Adrenal gland (tissue), 9 donors: ENCODE measurements at regions not wholly inside any gene's neighbourhood (a gene's known extent, or its start where the extent isn't known, plus 50 kb on each side); places are given as distances from the start of the nearest gene placed in this dataset.

ENCODE experiments used
- DNase-seq, 7 donors: peaks; one replicate each; pipeline ENCODE4 v3.0.0-alpha.2; 2019 to 2020
- H3K27ac ChIP-seq, 5 donors: fragments of 200-600 bp; sonication (generic) in 4 of 5; 1 replicate in 3 of 5; 2 replicates in 2 of 5; pipeline versions ENCODE4 v1.5.1 to v1.8.0; 2016 to 2020; ENCODE audit warnings: mild to moderate bottlenecking in 1 of 5
- H3K27me3 ChIP-seq: fragments of 200-600 bp; 2 replicates; pipeline ENCODE4 v1.8.0; 2021
- H3K36me3 ChIP-seq, 2 donors: fragments of 200-600 bp; replicated peaks in 1 of 2; 1 replicate in 1 of 2; 2 replicates in 1 of 2; pipeline versions ENCODE4 v1.5.1 to v1.8.0; 2018 to 2022
- H3K4me1 ChIP-seq, 2 donors: fragments of 200-600 bp; replicated peaks in 1 of 2; 1 replicate in 1 of 2; 2 replicates in 1 of 2; pipeline versions ENCODE4 v1.5.1 to v1.8.0; 2018 to 2021
- H3K4me3 ChIP-seq, 4 donors: fragments of 200-600 bp; sonication (generic) in 3 of 4; one replicate each; pipeline ENCODE4 v1.5.1; 2016 to 2018
- H3K9me3 ChIP-seq, 3 donors: fragments of 200-600 bp; sonication (generic) in 1 of 3; replicated peaks in 1 of 3; 1 replicate in 2 of 3; 2 replicates in 1 of 3; pipeline versions ENCODE4 v1.5.1 to v1.8.0; 2016 to 2021
- CTCF ChIP-seq, 6 experiments: fragments of 450-650 bp in 4 of 6; fragments of 200-600 bp in 2 of 6; sonication (generic) in 1 of 6; IDR thresholded peaks; 1 replicate in 5 of 6; 2 replicates in 1 of 6; pipeline versions ENCODE4 v1.5.1 to v1.8.0; 2016 to 2021; ENCODE audit warnings: antibody characterized with exemption in 6 of 6, mild to moderate bottlenecking in 2 of 6, moderate library complexity in 1 of 6
- POLR2A ChIP-seq, 2 donors: fragments of 450-650 bp; IDR thresholded peaks; one replicate each; pipeline ENCODE4 v1.6.1; 2017; ENCODE audit warnings: antibody characterized with exemption in 2 of 2, mild to moderate bottlenecking in 2 of 2, moderate library complexity in 1 of 2
- WGBS, 4 donors: extraction: QIAGEN DNeasy Blood & Tissue Kit in 2 of 4; methylation state at CpG; one replicate each; pipeline versions ENCODE4 v1.1.5 to v1.1.7; 2013 to 2017; 5-methylcytosine and 5-hydroxymethylcytosine counted together
- intact Hi-C, 2 donors: fragments of 100-400 bp; cut with DNase I; formaldehyde crosslinking; loops; one replicate each; pipeline versions ENCODE4 v1.14.1 to v1.15.0; 2022 to 2023
- donor health status: healthy with polysubstance abuse.
- donor health status: Bipolar disorder and iron deficiency.
- donor health status: DM: yes; HTN: yes; CAD: no.
- donor health status: DM: no; HTN: no; CAD: no.
- donor health status: DM: no; HTN: no; CAD: no.

GRCh38 chr21:18588001-18588662, 184.5 kb upstream of the TMPRSS15 start:
- TF ChIP-seq CTCF (IDR thresholded peaks at IDR 0.05) (no peak), POLR2A (IDR thresholded peaks at IDR 0.05) (no peak)
- no peak for DNase-seq
- no peaks in the 10 kb centered on the region for H3K4me1 ChIP-seq
- H3K36me3 ChIP-seq, result no peaks in the 10 kb centered on the region
- no peak overlapping the region for H3K4me3 ChIP-seq
- no peak overlapping the region for H3K27ac ChIP-seq
- WGBS, 4 donors, result 62 to 72% (median 66%) methylated on average over 4 of the region's 4 CpGs
- intact Hi-C loops, result no loop called here
- no peaks in the 10 kb centered on the region for H3K9me3 ChIP-seq
- no peaks in the 10 kb centered on the region for H3K27me3 ChIP-seq

- no peak overlapping the region for H3K4me3 ChIP-seq
- 80 to 93% (median 83%) methylated on average over 1 of the region's 1 CpG for whole genome bisulfite sequencing, 4 donors
- intact Hi-C loops, result no loop called here
- no peak for DNase-seq
- H3K27me3 ChIP-seq, result no peaks in the 10 kb centered on the region
- no peaks in the 10 kb centered on the region for H3K9me3 ChIP-seq
- H3K36me3 ChIP-seq, result no peaks in the 10 kb centered on the region
- no peaks in the 10 kb centered on the region for H3K4me1 ChIP-seq
- TF ChIP-seq POLR2A (IDR thresholded peaks at IDR 0.05) (no peak), CTCF (IDR thresholded peaks at IDR 0.05) (no peak)
- H3K27ac ChIP-seq, result no peak overlapping the region
Measured at GRCh38 chr21:18601146-18601545, 197.6 kb upstream of the TMPRSS15 start.

- no peaks in the 10 kb centered on the region for H3K27me3 ChIP-seq
- no peaks in the 10 kb centered on the region for H3K4me1 ChIP-seq
- H3K4me3 ChIP-seq, result no peak overlapping the region
- no peak for DNase-seq
- H3K27ac ChIP-seq, result no peak overlapping the region
- TF ChIP-seq CTCF (IDR thresholded peaks at IDR 0.05) (no peak), POLR2A (IDR thresholded peaks at IDR 0.05) (no peak)
- intact Hi-C loops, result no loop called here
- no peaks in the 10 kb centered on the region for H3K36me3 ChIP-seq
- WGBS, 4 donors, result 62 to 71% (median 68%) methylated on average over 3 of the region's 3 CpGs
- no peaks in the 10 kb centered on the region for H3K9me3 ChIP-seq
Measured at GRCh38 chr21:18602711-18603110, 199.1 kb upstream of the TMPRSS15 start.

GRCh38 chr21:18603261-18603660, 199.7 kb upstream of the TMPRSS15 start:
- no peaks in the 10 kb centered on the region for H3K4me1 ChIP-seq
- WGBS, 4 donors, result 32 to 66% (median 38%) methylated on average over 2 of the region's 2 CpGs
- no peak for DNase-seq
- H3K27me3 ChIP-seq, result no peaks in the 10 kb centered on the region
- no peaks in the 10 kb centered on the region for H3K9me3 ChIP-seq
- H3K36me3 ChIP-seq, result no peaks in the 10 kb centered on the region
- TF ChIP-seq POLR2A (IDR thresholded peaks at IDR 0.05), result no peak
- no peak overlapping the region for H3K4me3 ChIP-seq
- no peak overlapping the region for H3K27ac ChIP-seq
- intact Hi-C loops, result no loop called here

- H3K9me3 ChIP-seq, result no peaks in the 10 kb centered on the region
- intact Hi-C loops, result no loop called here
- H3K27me3 ChIP-seq, result no peaks in the 10 kb centered on the region
- no peaks in the 10 kb centered on the region for H3K4me1 ChIP-seq
- TF ChIP-seq CTCF (IDR thresholded peaks at IDR 0.05) (no peak), POLR2A (IDR thresholded peaks at IDR 0.05) (no peak)
- no peaks in the 10 kb centered on the region for H3K36me3 ChIP-seq
- 63 to 83% (median 70%) methylated on average over 3 of the region's 3 CpGs for WGBS, 4 donors
- H3K4me3 ChIP-seq, result no peak overlapping the region
- H3K27ac ChIP-seq, result no peak overlapping the region
- DNase-seq, result no peak
Measured at GRCh38 chr21:18603980-18604379, 200.4 kb upstream of the TMPRSS15 start.
